SW480 (cell line): ENCODE measurements at regions not wholly inside any gene's neighbourhood (a gene's known extent, or its start where the extent isn't known, plus 50 kb on each side); places are given as distances from the start of the nearest gene placed in this dataset.

Experiments
- DNase-seq: peaks from one replicate; pipeline ENCODE4 v3.0.0-alpha.2; 2016; ENCODE audit warnings: low spot score

DNA sequence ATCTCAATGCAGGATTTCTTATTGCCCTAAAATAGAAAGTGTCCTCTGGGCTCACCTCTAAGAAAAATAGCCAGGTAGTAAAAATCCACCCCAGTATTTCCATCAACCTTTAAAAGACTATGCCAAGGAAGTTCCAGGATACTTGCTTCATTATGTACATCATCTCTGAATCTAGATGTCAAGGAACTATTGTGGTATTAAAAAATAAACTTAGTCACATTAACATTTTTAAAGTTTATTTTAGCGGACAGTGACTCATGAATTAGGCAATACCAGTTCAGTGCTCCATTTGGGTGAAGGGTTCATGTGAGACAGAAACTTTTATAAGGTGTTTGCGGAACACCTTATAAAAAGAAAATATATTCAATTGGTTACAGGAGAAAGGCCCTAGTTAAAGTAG is 209.2 kb downstream of the ADAM29 start:
- no peak for DNase-seq

GRCh38 chr4:175129797-175130196 is 211.6 kb downstream of the ADAM29 start:
- DNase-seq, result no peak

DNA sequence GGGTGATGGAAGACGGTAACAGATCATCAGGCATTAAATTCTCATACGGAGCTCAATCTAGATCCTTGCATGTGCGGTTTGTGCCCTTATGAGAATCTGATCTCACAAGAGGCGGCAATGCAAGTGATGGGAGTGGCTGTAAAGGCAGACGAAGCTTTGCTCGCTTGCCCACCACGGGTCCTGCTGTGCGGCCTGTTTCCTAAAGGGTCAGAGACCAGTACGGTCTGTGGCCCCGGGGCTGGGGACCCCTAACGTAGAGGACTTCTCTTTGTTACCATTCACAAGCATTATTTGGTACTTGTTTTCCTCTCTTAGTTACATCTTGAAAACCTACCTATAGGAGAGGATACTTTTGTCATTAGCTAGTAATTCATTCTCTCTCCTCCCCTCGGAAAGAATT is 221.0 kb downstream of the ADAM29 start:
- DNase-seq, result no peak

GRCh38 chr4:175143116-175143515 is 225.0 kb downstream of the ADAM29 start:
- DNase-seq, result no peak

GRCh38 chr4:175146799-175147198 is 228.6 kb downstream of the ADAM29 start:
- DNase-seq, result no peak

DNA sequence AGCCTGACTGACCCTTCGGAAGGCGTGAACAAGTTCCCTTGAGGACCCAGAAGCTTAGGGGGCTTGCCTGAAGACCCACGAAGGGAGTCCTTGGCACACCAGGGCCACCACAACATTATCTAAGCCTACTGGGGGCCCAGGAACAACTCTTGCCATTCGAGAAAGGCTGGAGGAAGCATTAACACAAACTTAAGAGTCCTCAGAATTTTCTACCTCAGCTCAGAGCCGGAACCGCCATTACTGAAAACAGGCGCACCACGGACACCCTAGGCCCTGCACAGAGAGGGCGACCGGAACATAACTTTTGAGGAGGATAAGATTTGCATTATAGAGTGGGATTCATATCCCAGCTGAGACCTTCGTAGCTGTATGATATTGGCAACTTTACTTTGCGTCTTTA is 229.1 kb downstream of the ADAM29 start:
- DNase-seq, result no peak

DNA sequence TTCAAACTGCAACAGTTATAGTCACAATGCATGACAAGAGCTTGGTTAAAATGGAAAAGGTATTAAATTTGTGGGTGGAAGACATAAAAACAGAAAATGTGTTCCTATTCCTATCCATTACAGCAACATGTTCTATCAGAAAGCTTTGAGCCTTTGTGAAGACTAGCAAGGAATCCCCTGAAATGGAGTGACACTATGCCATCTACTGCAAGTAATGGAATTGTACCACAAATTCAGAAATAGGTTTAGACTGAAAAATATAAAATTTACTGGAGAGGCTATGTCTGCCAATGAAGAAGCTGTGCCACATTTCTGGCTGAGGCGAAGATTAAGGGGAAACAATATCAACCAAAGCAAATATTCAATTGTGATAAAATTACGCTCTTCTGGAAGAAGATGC is 247.9 kb downstream of the ADAM29 start:
- no peak for DNase-seq

GRCh38 chr4:175176710-175177109 is 258.6 kb downstream of the ADAM29 start:
- DNase-seq, result no peak

DNA sequence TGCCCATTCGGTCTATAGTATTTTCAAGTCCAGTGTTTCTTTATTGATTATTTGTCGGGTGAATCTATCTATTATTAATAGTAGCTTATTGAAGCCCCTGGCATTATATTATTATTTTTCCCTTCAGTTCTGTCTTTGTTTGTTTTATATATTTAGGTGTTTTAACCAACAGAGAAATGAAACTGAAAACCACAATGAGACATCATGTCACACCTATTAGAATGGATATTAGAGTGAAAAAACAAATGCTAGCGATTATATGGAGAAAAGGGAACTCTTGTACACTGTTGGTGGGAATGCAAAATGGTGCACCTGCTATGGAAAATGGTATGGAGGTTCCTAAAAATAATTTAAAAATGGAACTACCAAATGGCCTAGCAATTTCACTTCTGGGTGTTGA is 272.5 kb downstream of the ADAM29 start:
- DNase-seq, result no peak

- no peak for DNase-seq
Measured at GRCh38 chr4:175198056-175198455, 279.9 kb downstream of the ADAM29 start.

DNA sequence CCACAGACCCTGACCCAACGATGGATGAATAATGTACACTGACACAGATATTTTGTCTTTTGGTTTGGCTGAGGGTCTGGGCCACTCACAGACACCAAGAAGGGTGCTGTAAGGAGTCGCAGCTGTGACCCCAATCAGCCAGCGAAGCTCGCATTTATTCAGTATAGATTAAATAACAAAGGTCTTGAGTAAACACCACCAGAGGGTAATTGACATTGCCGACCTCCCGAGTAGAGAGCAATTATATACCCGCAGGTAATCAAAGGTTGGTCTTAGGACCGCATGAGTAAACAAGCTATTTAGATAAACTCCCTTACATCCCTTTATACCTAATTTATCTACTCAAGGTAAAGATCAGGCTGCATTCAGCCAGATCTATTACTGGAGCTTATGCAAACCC is 297.1 kb downstream of the ADAM29 start:
- no peak for DNase-seq

- DNase-seq, result no peak
Measured at GRCh38 chr4:175215657-175216056, 297.5 kb downstream of the ADAM29 start.

GRCh38 chr4:175229154-175229553 is 311.0 kb downstream of the ADAM29 start:
- DNase-seq, result no peak

DNA sequence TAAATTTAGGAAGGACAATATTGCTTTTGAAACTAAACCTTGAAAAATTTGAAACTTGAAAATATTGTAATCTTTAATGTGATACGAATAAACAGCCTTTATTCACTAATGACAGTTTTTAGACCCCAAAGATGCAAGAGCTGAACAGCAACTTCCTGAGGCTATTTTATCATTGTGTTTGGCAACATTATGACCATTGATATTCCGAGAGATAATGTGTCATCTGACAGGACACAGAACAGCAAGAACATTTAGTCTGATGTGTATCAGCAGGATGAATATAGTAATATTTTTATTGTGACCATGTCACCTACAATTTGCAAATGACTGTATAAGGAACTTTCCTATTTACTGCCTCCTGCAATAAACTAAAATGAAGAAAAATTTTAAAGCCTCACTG is 316.0 kb downstream of the ADAM29 start:
- DNase-seq, result no peak

- no peak for DNase-seq
Measured at GRCh38 chr4:175238827-175239517, 320.8 kb downstream of the ADAM29 start.

DNA sequence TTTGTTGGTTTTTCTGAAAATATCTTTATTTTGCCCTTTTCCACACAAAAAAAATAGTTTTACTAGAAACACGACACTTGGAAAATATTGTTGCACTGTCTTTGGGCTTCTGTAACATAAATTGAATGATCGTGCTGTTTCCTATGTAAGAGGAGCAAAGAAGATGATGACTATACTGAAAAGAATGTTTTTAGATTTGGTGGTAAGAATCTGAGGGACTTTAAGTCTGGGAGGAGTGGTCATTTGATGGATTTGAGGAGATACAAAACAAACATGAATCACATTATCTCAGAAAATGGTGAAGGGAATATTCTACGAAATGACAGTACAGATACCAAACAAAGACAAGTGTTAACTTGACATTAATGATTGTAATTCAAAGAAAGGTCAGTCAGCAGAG is 328.8 kb downstream of the ADAM29 start:
- no peak for DNase-seq

GRCh38 chr4:175252642-175253041 is 334.5 kb downstream of the ADAM29 start:
- DNase-seq, result no peak

DNA sequence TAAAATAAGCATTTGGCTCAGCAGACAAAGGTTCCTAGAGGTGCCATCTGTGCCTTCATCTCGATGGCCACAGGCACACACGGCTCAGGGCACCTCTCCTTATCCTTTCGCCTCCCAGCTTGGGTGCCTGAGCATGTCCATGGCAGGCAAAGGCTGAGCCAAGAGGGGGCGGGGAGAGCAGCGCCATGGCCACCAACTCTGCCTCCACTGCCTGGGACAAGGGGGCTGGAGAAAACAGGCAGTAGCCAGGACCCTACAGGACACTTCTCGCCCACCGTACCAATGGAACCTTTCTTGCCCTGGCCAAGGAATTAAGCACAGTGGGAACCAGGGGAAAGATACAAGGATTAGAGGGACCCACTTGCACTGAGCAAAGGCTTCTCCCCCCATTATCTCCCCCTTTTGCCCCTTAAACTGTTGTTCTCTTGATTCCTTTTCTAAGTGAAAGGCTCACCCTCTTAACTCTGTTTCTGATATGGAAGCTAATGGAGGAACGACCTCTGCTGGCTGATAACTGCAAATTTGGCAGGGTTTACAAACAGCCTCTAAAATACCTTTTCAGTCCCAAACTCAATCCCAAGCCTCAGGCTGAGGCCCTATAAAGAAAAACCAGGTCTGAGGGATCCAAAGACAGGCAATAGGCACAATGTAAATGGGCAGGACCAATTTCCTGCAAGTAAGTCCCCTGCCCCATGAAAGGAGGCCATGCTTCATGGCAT is 335.2 kb downstream of the ADAM29 start:
- no peak for DNase-seq

DNA sequence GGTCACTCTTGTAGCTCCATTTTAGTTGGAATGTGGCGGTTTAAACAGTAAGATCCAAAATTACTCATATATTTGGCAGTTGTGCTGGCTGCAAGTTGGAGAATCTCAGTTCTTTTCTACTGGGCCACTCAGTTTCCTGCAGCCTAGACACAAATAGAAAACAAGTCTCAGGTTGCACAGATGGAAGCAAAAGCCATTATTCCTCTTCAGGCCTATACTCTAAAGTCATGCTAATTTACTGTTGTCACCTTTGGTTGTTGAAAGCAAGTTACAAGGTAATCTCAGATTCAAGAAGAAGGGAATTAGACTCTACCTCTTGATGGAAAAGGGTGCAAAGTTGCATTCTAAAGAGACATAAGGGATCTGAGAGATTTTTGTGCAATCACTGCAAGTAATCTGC is 345.4 kb downstream of the ADAM29 start:
- DNase-seq, result no peak

GRCh38 chr4:175271010-175271630 is 353.0 kb downstream of the ADAM29 start:
- no peak for DNase-seq

GRCh38 chr4:175273995-175274753 is 356.0 kb downstream of the ADAM29 start:
- no peak for DNase-seq

DNA sequence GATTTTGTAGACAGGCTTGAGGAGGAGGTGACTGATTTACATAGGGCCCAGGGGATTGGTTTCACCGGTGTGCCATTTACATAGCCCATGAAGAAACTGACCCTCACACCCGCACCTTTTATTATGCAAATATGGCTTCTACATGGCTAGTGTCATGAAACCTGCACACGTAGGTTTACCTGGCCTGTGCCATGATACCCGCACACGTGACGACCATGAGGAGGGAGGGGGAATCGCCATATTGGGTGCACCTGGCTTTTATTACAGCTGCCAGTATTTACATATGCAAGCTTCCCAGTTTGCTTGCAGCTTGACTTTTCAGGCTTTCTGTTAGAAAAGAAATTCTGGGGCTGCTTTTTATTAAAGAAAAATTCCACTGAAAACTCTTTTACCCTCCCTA is 359.7 kb downstream of the ADAM29 start:
- DNase-seq, result no peak

DNA sequence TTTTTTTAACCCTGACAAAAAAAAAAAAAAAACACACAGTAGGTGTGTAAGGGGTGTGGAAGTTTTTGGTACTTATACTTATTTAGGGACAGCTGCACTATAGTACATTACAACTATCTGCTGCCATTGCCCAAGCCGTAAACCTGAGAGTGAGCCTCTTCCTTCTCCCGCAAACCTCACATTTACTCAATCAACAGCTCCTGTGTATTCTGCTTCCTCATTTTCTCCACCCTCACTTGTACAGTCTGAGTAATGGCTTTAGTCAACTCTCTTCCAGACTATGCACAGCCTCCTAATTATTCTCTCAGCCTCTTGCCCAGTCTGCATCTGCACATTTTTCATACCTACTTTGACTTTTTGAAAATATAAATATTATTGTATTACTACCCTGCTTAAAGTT is 362.0 kb downstream of the ADAM29 start:
- DNase-seq, result no peak
